ENCODE measurements at regions not wholly inside any gene's neighbourhood (a gene's known extent, or its start where the extent isn't known, plus 50 kb on each side); places are given as distances from the start of the nearest gene placed in this dataset.

DNA sequence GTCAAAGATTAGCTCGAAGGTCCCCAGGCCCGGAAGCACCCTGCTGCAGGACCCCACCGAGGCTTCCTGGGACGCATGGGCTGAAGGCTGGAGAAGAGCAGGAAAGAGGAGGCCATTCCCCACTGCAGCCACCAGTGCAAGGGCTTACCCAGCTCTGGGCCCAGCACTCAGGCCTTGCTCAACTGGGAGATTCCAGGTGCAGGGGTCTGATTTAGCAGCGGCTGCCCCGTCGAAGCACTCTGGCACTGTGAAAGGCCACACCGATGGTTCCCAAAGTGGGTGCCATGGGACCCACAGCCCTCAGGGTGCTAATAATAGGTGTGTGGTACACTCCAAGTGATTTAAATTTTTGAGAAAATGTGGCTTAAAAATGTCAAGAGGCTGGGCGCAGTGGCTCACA, 130.9 kb downstream of the OAT start:
- DNase-seq: no peak
- Histone ChIP-seq H3K27ac (ENCODE audit: low read length) (no peak overlapping the region), H3K36me3 (ENCODE audit: control insufficient read depth, insufficient read depth, low read length) (no peaks in the 10 kb centered on the region), H3K4me1 (ENCODE audit: control insufficient read depth, insufficient read depth, low read length) (peaks cover 9% of the 10 kb centered on the region), H3K9me3 (replicated peaks; ENCODE audit: control insufficient read depth, low read depth, low read length) (no peaks in the 10 kb centered on the region), H3K27me3 (ENCODE audit: control insufficient read depth, insufficient read depth, low read length) (no peaks in the 10 kb centered on the region), H3K4me3 (ENCODE audit: low read length) (no peak overlapping the region)
- WGBS (ENCODE audit: insufficient coverage): 93% methylated on average over 8 of the region's 9 CpGs

DNA sequence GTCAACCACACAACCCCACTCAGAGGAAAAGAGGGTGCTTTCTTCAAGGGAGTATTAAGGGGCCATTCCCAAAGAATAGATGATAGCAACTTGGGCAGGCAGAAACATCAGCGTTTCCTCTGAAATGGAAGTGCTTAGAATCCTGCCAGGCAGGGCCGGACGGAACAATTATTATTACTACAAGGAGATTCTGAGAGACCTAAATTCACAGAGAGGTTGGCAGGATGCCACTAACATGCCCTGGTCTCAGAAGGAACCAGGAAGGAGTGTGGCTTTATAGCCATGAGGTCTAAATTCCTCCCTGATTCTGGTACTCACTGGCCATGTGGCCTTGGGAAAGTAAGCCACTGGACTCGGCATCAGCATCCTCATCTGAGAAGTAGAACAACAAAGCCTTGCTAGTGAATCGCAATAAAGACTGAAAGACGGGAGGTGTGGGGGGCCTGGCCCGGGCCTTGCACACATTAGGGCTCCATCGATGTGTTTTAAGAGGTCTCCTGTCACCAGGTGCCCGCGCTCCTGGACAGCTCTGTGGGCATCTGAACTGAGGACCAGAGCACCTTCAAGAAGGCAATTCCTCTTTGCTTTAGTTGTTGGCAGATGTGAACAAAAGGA, 131.5 kb downstream of the OAT start:
- H3K4me3 ChIP-seq (ENCODE audit: low read length): no peak overlapping the region
- DNase-seq: no peak
- H3K36me3 ChIP-seq (ENCODE audit: control insufficient read depth, insufficient read depth, low read length): no peaks in the 10 kb centered on the region
- WGBS (ENCODE audit: insufficient coverage): 83% methylated on average over 6 of the region's 10 CpGs
- no peaks in the 10 kb centered on the region for H3K27me3 ChIP-seq (ENCODE audit: control insufficient read depth, insufficient read depth, low read length)
- peaks cover 9% of the 10 kb centered on the region for H3K4me1 ChIP-seq (ENCODE audit: control insufficient read depth, insufficient read depth, low read length)
- no peak overlapping the region for H3K27ac ChIP-seq (ENCODE audit: low read length)
- H3K9me3 ChIP-seq (replicated peaks; ENCODE audit: control insufficient read depth, low read depth, low read length): no peaks in the 10 kb centered on the region

DNA sequence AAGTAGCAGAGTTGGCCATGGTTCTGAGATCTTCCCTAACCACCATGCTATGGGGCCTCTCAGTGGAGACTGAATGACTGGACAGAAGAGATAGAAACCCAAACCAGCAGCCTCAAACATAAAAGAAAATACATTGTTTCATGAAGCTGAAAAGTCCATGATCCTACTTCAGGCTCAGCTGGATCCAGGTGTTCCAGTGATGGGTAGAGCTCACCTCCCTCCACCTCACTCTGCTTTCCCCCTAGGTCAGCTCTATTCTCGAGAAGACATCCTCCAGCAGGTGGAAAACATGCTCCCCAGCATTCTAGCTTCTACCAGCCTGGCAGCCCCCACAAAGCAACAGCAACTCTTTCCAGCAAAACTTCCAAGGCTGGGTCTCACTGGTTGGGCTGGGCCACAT, 132.1 kb downstream of the OAT start:
- Histone ChIP-seq H3K9me3 (replicated peaks; ENCODE audit: control insufficient read depth, low read depth, low read length) (no peaks in the 10 kb centered on the region), H3K27me3 (ENCODE audit: control insufficient read depth, insufficient read depth, low read length) (no peaks in the 10 kb centered on the region), H3K4me1 (ENCODE audit: control insufficient read depth, insufficient read depth, low read length) (peaks cover 9% of the 10 kb centered on the region), H3K4me3 (ENCODE audit: low read length) (no peak overlapping the region), H3K27ac (ENCODE audit: low read length) (no peak overlapping the region), H3K36me3 (ENCODE audit: control insufficient read depth, insufficient read depth, low read length) (no peaks in the 10 kb centered on the region)
- no peak for DNase-seq
- WGBS (ENCODE audit: insufficient coverage): 50% methylated on average over 1 of the region's 1 CpG

DNA sequence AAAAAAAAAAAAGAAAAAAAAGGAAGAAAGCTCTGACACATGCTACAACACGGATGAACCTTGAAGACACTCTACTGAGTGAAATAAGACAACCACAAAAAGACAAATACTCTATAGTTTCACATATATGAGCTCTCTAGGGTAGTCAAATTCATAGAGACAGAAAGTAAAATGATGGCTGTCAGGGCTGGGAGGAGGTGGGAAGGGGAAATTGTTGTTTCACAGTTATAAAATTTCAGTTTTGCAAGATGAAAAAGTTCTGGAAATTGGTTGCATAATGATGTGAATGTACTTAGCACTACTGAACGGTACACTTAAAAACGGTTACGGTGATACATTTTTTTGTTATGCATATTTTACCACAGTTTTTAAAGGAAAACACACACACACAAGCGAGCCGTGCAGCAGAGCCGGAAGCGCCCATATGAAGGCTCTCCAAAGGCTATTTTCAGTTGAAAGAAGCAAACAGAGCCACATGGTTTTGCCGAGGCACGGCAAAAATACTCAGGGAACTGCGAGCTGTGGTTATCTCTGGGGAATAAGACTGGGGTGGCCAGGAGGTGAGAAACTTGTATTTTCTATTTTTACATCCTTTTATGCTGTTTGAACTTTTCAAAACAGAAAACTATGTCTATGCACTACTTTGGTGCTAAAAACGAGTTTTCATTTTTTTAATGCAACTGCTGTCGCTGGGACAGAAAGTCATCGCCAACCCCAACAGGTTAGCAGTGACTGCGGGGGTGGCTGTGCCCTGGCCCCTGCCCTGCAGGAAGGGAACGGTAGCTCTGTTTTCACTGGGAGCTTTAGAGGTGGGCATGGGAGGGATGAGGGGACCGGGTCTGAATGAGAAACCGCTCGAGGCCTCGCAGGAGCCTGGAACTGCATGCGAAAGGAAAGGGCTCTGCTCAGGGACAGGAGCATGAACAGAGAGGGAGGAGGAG, 132.9 kb downstream of the OAT start:
- no peaks in the 10 kb centered on the region for H3K27me3 ChIP-seq (ENCODE audit: control insufficient read depth, insufficient read depth, low read length)
- H3K36me3 ChIP-seq (ENCODE audit: control insufficient read depth, insufficient read depth, low read length): no peaks in the 10 kb centered on the region
- H3K4me3 ChIP-seq (ENCODE audit: low read length): no peak overlapping the region
- no peak overlapping the region for H3K27ac ChIP-seq (ENCODE audit: low read length)
- DNase-seq: no peak
- H3K4me1 ChIP-seq (ENCODE audit: control insufficient read depth, insufficient read depth, low read length): peaks cover 9% of the 10 kb centered on the region
- WGBS (ENCODE audit: insufficient coverage): 80% methylated on average over 10 of the region's 21 CpGs
- H3K9me3 ChIP-seq (replicated peaks; ENCODE audit: control insufficient read depth, low read depth, low read length): no peaks in the 10 kb centered on the region

DNA sequence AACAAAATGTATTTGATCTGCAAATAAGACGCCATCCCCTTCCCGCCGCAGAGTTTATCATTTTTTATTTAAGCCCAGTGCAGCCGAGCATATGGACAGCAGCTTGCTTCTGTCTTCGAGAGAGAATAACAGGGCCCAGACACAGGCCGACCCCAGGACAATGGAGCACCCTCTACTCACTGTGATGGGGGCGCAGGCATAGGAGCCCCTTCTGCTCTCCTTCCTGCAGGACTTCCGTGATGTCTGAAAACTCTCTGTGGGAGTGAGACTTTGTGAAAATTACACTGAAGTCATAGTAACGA, 134.8 kb downstream of the OAT start:
- H3K27ac ChIP-seq (ENCODE audit: low read length): no peak overlapping the region
- WGBS (ENCODE audit: insufficient coverage): 67% methylated on average over 3 of the region's 9 CpGs
- H3K36me3 ChIP-seq (ENCODE audit: control insufficient read depth, insufficient read depth, low read length): no peaks in the 10 kb centered on the region
- H3K9me3 ChIP-seq (replicated peaks; ENCODE audit: control insufficient read depth, low read depth, low read length): no peaks in the 10 kb centered on the region
- no peak for DNase-seq
- H3K4me1 ChIP-seq (ENCODE audit: control insufficient read depth, insufficient read depth, low read length): no peaks in the 10 kb centered on the region
- H3K27me3 ChIP-seq (ENCODE audit: control insufficient read depth, insufficient read depth, low read length): no peaks in the 10 kb centered on the region
- no peak overlapping the region for H3K4me3 ChIP-seq (ENCODE audit: low read length)

DNA sequence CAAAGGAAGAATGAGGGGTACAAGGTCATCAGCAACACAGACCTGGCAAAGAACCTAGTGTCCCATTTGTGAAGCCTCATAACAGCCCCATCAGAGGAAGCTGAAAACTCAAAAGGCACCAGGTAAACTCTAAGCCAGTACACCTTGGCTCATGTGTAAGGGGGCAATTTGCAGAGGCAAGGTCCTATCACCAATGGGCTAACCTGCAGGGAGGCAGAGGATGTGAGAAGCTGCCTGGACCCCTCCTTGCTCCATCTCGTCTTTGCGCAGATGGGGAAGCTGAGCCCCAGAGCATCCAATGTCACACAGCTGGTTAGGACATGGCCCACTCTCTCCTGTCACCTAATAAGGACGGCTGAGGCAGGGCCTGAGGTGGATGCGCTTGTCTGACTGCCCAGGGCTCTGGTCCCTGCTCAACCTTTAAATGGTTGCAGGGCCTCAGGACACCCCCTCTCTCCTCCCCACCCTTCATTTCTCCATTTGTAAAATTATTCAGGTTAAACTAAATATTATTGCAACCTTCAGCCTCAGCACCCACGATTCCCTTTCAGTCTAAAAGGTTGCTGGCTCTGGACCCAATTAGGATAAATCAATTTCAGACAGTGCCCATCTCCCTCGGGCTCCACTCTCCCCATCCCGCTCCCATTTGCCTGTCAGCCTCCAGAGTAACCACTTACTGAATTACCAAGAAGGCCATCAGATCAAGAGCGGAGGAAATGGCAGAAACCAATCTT, 135.3 kb downstream of the OAT start:
- H3K36me3 ChIP-seq (ENCODE audit: control insufficient read depth, insufficient read depth, low read length): no peaks in the 10 kb centered on the region
- DNase-seq: no peak
- no peak overlapping the region for H3K27ac ChIP-seq (ENCODE audit: low read length)
- H3K9me3 ChIP-seq (replicated peaks; ENCODE audit: control insufficient read depth, low read depth, low read length): peaks cover 2% of the 10 kb centered on the region
- WGBS (ENCODE audit: insufficient coverage): 73% methylated on average over 6 of the region's 8 CpGs
- no peak overlapping the region for H3K4me3 ChIP-seq (ENCODE audit: low read length)
- H3K4me1 ChIP-seq (ENCODE audit: control insufficient read depth, insufficient read depth, low read length): no peaks in the 10 kb centered on the region
- no peaks in the 10 kb centered on the region for H3K27me3 ChIP-seq (ENCODE audit: control insufficient read depth, insufficient read depth, low read length)

DNA sequence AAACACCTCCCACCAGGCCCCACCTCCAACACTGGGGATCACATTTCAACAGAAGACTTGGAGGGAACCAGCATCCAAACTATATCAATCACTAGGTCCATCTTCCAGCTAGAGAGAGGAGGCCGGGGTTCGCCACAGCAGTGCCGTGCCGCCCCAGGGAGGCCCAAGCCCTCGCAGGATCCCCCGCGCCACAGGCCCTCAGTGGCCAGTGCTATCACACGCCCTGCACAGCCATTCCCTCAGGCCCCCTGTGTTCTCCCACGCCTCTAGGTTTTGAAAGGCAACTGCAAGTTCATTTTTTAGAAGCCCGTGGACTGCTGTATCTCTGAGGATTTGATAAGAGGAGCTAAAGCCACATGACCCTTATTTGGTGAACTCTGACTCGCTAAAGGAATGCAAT, 136.4 kb downstream of the OAT start:
- H3K9me3 ChIP-seq (replicated peaks; ENCODE audit: control insufficient read depth, low read depth, low read length): peaks cover 4% of the 10 kb centered on the region
- no peak overlapping the region for H3K4me3 ChIP-seq (ENCODE audit: low read length)
- WGBS (ENCODE audit: insufficient coverage): 94% methylated on average over 8 of the region's 11 CpGs
- no peaks in the 10 kb centered on the region for H3K27me3 ChIP-seq (ENCODE audit: control insufficient read depth, insufficient read depth, low read length)
- H3K4me1 ChIP-seq (ENCODE audit: control insufficient read depth, insufficient read depth, low read length): no peaks in the 10 kb centered on the region
- no peak overlapping the region for H3K27ac ChIP-seq (ENCODE audit: low read length)
- DNase-seq: no peak
- H3K36me3 ChIP-seq (ENCODE audit: control insufficient read depth, insufficient read depth, low read length): no peaks in the 10 kb centered on the region

DNA sequence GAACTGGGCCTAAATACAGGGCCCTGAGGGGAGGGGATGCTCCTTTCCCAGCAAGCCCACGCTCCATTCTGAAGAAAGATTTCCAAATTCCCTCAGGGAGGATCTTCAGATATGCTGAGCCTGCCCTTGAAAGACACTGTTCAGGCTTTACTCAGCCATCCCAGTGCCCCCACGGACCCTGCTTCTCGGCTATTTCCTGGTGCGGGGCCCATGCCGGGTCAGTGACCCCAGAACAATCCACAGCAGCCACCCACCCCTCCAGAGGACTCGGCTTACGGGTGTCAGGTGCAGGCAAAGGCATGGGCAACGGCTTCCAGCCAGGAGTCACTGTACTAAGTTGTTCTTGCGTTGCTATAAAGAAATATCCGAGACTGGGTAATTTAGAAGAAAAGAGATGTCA, 137.1 kb downstream of the OAT start:
- Histone ChIP-seq H3K27me3 (ENCODE audit: control insufficient read depth, insufficient read depth, low read length) (no peaks in the 10 kb centered on the region), H3K9me3 (replicated peaks; ENCODE audit: control insufficient read depth, low read depth, low read length) (peaks cover 4% of the 10 kb centered on the region), H3K27ac (ENCODE audit: low read length) (no peak overlapping the region), H3K36me3 (ENCODE audit: control insufficient read depth, insufficient read depth, low read length) (no peaks in the 10 kb centered on the region), H3K4me3 (ENCODE audit: low read length) (no peak overlapping the region), H3K4me1 (ENCODE audit: control insufficient read depth, insufficient read depth, low read length) (no peaks in the 10 kb centered on the region)
- 69% methylated on average over 9 of the region's 10 CpGs for WGBS (ENCODE audit: insufficient coverage)
- no peak for DNase-seq

DNA sequence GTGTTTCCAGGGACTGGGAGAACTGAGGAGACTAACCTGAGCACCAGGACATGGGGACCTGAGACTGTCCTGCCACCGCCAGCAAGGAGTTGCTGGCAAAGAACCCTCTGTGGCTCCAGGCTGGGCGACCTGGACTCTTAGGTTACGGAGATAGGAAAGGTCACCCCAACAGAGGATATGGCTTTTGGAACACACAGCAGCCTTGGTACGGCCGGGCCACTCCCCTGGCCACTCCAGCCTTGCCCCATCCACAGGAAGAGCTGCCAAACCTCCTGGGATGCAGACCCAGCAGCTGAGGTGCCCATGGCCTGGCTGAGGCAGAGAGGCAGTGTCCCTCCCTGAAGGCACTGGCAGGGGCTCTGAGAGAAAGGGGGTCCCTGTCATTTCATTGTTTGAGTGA, 137.8 kb downstream of the OAT start:
- 89% methylated on average over 5 of the region's 5 CpGs for WGBS (ENCODE audit: insufficient coverage)
- Histone ChIP-seq H3K9me3 (replicated peaks; ENCODE audit: control insufficient read depth, low read depth, low read length) (peaks cover 4% of the 10 kb centered on the region), H3K4me3 (ENCODE audit: low read length) (no peak overlapping the region), H3K27ac (ENCODE audit: low read length) (no peak overlapping the region), H3K27me3 (ENCODE audit: control insufficient read depth, insufficient read depth, low read length) (no peaks in the 10 kb centered on the region), H3K36me3 (ENCODE audit: control insufficient read depth, insufficient read depth, low read length) (no peaks in the 10 kb centered on the region), H3K4me1 (ENCODE audit: control insufficient read depth, insufficient read depth, low read length) (no peaks in the 10 kb centered on the region)
- no peak for DNase-seq

DNA sequence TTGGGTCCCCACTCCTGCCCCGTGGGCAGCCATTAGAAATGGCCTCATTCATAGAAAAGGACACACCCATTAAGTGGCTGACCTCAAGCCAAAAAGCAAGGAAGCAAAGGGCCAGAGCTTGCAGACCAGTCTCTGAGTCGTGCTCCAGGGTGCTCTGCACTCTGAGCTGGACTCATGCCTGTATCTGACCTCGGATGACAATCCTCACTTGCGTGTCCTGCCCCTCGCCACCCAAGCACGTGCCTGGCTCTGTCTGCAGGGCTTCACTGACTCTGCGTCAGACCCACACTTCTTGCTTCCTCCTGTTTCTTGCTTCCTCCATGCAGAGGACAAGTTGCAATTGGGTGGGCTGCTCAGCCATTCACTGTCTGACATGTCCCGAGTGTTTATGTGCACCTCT, 138.8 kb downstream of the OAT start:
- H3K27ac ChIP-seq (ENCODE audit: low read length): no peak overlapping the region
- DNase-seq: no peak
- peaks cover 4% of the 10 kb centered on the region for H3K9me3 ChIP-seq (replicated peaks; ENCODE audit: control insufficient read depth, low read depth, low read length)
- 78% methylated on average over 8 of the region's 8 CpGs for WGBS (ENCODE audit: insufficient coverage)
- no peak overlapping the region for H3K4me3 ChIP-seq (ENCODE audit: low read length)
- H3K36me3 ChIP-seq (ENCODE audit: control insufficient read depth, insufficient read depth, low read length): no peaks in the 10 kb centered on the region
- no peaks in the 10 kb centered on the region for H3K4me1 ChIP-seq (ENCODE audit: control insufficient read depth, insufficient read depth, low read length)
- no peaks in the 10 kb centered on the region for H3K27me3 ChIP-seq (ENCODE audit: control insufficient read depth, insufficient read depth, low read length)
